GM21390 (cell line): ENCODE measurements at regions not wholly inside any gene's neighbourhood (a gene's known extent, or its start where the extent isn't known, plus 50 kb on each side); places are given as distances from the start of the nearest gene placed in this dataset.

Experiments used
- ATAC-seq: cut with Tn5 transposase; IDR thresholded peaks from one replicate; pipeline ENCODE4 v1.9.1; 2021; ENCODE audit not compliant: unreplicated experiment

DNA sequence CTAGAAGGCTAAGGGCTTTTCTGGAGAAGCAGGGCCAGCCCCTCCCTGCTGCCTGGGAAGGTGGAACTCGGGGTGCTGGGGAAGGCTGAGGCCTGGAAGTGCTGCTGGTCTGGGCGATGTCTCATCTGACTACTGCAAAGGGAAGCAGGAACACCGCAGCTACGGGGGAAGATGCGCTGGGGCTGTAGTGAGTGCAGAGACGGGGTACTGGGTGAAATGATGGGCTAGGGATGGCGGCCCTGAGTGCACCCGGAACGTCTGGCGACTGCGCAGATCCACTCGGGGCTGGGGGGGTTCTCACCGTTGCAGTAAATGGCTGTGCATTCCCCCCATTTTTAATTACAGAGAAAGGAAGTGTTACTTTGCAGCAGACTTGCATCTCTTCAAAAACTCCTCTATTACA is 195.4 kb upstream of the ADARB2 start:
- no peak for ATAC-seq

DNA sequence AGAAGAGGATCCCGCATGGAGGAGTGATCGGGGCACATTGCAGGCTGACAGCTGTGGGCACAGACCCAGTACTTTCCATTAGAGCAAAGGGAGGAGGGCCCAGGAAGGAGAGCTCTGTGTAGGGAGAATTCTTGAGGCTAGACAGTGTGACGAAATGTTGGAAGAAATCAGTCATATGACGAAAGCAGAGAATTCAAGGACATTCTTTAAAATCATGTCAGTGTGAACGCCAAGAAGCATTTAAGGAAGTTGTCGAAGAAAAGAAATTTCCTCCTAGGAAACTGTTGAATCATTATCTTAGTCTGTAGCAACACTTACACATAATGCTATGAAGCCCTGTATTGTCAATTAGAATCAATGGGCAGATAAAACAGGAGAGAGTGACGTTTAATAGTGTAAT is 191.3 kb upstream of the ADARB2 start:
- ATAC-seq: no peak

DNA sequence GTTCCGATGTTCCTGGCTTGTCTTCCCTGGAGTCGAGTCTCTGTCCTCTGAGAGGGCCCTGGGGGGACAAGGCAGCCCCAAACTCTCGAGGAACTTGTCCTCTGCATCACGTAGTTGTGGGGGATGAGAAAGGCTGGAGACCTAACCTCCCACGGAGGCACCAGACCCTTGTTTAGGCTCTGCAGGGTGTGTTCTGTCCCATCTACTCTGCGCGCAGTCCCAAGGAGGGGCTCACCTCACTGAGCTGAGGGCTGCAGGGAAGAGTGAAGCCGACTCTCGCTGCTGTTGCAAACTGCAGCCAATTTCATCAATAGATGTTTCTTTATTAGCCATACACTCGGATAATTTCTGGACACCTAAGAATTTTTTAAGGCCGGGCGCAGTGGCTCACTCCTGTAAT is 186.7 kb upstream of the ADARB2 start:
- no peak for ATAC-seq

- no peak for ATAC-seq
Observed at GRCh38 chr10:1923586-1923985, 186.3 kb upstream of the ADARB2 start.

DNA sequence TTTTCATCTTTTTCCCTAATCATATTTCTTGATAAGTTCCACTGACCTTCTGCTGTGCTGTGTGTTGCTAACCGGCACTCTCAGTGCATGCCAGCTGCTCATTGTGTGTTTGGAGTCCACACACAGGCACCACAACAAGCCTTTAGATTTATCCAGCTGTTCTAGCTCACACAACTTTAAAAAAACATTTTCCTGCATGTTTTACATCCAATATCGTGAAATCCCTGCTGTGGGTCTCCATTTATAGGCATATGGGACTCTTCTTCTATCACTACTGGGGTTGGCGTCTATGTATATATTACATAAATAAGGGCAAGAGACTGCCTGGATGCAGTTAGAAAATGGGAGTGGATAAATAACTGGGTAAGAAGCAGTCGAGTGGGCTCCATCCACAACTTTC is 183.6 kb upstream of the ADARB2 start:
- no peak for ATAC-seq

GRCh38 chr10:1920127-1920526 is 182.8 kb upstream of the ADARB2 start:
- no peak for ATAC-seq

DNA sequence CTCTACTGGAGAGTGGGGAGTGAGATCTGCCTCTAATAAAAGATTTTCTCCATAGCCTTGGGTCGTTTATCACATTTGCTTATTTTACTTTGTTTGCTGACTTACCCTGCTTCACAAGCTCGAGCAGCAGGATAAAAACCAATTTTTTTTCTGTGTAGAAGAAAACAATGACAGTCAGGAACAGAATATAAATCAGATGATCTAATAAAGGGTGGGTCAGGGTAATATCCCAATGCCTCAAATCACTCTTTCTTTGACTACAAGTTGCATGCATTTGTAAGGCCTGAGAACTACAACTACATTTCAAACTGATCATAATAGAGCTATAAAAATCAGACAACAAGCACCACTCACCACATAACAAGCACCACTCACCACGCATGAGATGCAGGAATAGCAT is 174.4 kb upstream of the ADARB2 start:
- no peak for ATAC-seq

DNA sequence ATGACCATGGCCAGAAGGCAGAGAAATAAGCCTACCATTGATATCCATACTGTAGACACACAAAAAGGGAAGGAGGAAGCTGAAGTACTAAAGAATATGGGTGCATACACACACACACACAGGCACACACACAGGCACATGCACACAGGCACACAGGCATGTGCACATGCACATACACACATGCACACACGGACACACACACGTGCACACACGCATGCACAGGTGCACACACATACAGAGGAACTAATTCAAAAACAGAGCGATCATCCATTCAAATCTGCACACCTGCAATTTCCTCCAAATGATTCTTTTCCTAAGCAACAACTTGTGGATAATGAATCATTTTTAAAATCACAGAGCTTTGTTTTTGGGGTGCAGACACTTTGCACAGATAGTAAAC is 166.7 kb upstream of the ADARB2 start:
- ATAC-seq: no peak

DNA sequence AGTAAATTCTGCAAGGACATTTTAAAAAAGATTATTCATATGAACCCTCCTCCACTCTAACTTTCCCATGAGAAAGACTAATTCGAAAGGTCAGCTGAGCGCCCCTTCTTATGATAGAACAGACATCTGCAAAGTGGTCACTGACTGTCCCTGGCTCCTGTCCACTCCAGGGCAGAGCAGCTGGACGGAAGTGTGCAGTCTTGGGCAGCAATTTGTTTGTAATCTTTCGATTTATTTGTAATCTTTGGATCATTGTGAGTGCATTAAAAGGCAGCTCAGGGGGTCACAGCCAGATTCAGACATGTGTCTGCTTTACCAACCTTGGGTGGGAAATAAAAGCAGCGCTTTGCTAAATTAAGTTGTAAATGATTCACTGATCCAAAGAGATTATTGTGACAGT is 158.8 kb upstream of the ADARB2 start:
- ATAC-seq: no peak

DNA sequence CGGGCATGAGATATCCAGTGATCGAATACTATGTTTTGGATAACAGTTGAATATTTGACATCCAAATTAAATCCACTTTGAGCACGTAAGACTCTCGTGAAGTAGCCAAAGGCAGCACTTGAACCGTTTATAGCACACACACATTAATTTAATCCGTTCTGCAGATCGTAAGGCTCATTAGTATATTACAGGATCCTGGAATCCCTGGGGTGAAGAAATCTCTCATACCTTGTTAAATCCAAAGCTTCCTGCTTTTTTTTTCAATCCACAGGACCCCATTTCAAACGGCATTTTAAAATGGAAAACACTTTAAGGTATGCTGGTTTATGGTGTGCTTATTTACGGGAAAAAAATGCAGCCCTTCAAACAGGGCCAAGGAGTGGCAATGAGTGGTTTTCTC is 158.4 kb upstream of the ADARB2 start:
- no peak for ATAC-seq

DNA sequence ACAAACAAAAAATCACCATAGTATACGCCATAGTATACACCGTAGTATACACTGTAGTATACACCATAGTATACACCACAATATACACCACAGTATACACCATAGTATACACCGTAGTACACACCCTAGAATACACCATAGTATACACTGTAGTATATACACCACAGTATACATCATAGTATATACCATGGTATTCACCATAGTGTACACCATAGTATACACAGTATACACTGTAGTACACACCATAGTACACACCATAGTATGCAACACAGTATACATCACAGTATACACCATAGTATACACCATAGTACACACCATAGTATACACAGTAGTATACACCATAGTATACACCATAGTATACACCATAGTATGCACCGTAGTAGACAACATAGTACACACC is 157.6 kb upstream of the ADARB2 start:
- ATAC-seq: no peak

GRCh38 chr10:1893941-1894340 is 156.6 kb upstream of the ADARB2 start:
- no peak for ATAC-seq

DNA sequence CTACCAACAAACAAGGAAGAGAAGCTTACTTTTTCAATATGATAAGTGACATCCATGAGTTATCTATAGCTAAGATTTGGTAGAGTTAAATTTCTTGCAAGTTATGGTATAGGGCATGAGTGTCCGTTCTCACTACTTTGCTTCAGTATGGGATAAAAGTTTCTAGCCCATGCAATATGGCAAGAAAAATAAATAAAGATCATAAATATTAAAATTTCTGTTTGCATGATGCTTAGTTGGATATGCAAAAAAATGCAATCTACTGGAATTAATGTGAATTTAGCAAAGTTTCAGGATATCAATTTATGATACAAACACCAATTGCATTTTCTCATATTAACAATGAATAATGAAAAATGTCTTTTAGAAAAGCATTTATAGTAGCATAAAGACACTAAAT is 148.7 kb upstream of the ADARB2 start:
- no peak for ATAC-seq

- no peak for ATAC-seq
Observed at GRCh38 chr10:1882728-1883127, 145.4 kb upstream of the ADARB2 start.

DNA sequence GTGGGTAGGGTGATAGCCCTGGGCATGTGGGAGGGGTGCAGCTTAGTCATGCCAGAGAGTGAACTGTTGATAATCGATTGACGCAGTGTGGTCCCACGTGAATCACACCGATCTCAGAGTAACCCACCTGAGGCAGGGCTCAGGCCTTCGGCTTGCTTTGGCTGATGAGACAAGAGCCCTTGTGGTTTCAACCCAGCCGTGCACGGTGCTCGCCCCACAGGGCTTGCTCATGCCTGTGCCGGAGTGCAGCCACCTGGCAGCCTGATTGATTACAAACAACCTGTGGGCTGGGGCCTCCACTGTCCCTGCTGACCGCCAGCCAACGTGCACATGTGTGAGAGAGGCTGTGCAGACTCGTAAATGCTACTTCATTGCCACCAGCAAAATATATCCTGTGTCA is 144.9 kb upstream of the ADARB2 start:
- no peak for ATAC-seq

DNA sequence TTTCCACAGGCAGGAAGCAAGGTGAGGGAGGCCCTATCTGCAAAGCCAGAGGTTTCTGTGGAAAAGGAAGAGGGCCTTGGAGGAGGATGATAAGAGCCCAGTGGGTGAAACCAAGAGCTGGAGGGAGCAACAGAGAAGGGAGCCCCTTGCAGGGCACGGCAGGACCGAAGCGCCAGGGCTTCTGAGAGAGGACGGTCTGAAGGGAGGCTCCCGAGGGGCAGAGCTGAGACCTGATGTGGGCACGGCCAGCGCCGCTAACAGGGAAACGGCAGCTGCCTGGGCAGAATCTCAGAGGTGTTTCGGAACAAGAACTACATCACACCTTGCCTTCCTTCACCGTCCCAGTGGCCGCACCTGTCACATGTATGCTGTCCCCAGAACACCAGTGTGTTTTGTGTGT is 144.3 kb upstream of the ADARB2 start:
- ATAC-seq: no peak

GRCh38 chr10:1874533-1874932 is 137.2 kb upstream of the ADARB2 start:
- no peak for ATAC-seq

DNA sequence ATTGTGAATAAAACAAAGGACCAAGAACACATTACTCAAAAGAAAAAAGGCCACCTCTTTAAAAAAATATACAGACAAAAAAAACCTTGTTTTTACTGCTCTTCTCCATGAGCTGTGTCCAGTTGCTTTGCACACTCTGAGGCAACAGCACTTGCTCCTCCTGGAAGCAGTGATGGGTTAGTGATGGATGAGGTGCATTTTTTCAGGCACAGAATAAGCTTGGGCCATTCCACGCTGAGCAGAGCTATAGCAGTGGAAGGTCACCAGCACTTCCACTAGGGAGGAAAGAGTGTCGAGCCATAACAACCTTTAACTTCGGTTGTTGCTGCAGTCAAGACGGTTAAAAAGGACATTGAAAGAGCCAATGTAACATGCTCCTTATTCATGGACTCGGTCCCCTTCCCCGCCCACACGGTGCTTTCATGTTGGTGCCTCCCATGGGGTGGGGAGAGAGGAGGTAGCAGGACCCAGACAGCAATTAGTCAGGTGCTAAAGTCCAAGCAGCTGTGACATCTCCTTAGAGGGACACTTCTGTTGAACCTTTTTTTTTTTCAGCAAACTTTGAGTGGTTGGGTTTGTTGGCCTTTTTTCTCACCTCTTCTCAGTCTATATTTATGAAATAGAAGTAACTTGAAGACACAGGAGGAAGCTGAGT is 136.5 kb upstream of the ADARB2 start:
- no peak for ATAC-seq

- ATAC-seq: no peak
Observed at GRCh38 chr10:1872151-1872726, 134.9 kb upstream of the ADARB2 start.

DNA sequence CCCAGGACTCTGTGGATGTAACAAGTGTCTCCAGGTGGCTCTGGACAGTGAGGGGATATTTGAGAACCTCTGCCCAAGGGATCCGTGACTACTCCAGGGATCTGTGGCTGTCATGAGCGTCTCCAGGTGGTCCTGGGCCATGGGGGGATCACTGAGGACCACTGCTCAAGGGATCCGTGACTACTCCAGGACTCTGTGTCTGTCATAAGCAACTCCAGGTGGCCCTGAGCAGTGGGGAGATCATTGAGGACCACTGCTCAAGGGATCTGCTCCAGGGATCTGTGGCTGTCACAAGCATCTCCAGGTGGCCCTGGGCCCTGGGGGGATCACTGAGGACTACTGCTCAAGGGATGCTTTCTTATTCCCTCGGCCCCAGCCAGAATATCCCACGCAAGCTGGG is 133.2 kb upstream of the ADARB2 start:
- ATAC-seq: no peak

- no peak for ATAC-seq
Observed at GRCh38 chr10:1869861-1870260, 132.5 kb upstream of the ADARB2 start.

DNA sequence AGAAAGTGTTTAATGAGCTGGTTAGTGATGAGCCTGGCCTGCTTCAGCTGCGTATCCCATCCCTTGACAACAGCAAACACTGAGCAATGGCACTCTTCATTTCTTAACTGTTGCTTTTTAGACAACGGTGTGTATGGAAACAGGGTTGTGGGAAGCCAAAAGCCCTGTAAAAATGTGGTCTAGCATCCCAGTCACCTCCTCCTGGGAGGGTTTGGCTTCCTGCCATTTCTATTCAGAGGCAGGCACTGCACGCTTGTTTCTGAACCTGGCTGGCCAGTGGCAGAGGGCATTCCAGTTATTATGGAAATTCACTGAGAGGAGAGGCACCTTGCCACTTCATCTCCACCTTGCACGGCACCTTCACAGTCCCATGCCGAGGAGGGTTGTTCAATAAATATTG is 123.0 kb upstream of the ADARB2 start:
- no peak for ATAC-seq

GRCh38 chr10:1858547-1858946 is 121.2 kb upstream of the ADARB2 start:
- ATAC-seq: no peak
